Transverse colon (tissue), 4 donors: ENCODE measurements at regions not wholly inside any gene's neighbourhood (a gene's known extent, or its start where the extent isn't known, plus 50 kb on each side); places are given as distances from the start of the nearest gene placed in this dataset.

ENCODE experiments used
- DNase-seq: peaks from one replicate; pipeline ENCODE4 v3.0.0-alpha.2; 2019
- H3K27ac ChIP-seq, 4 donors: fragments of 200-600 bp; sonication (generic); 2 replicates each; pipeline ENCODE4 v1.5.1; 2016 to 2018; ENCODE audit warnings: inconsistent platforms in 4 of 4
- H3K27me3 ChIP-seq: fragments of 200-600 bp; sonication (generic); 2 replicates; pipeline ENCODE4 v1.5.1; 2017; ENCODE audit warnings: inconsistent platforms
- H3K36me3 ChIP-seq, 4 donors: fragments of 200-600 bp; sonication (generic); 2 replicates each; pipeline ENCODE4 v1.5.1; 2017 to 2019; ENCODE audit warnings: inconsistent platforms in 4 of 4
- H3K4me1 ChIP-seq, 4 donors: fragments of 200-600 bp; sonication (generic); 2 replicates each; pipeline ENCODE4 v1.5.1; 2017 to 2020; ENCODE audit warnings: inconsistent platforms in 4 of 4
- H3K4me3 ChIP-seq, 4 donors: fragments of 200-600 bp; sonication (generic); 1 replicate in 1 of 4; 2 replicates in 3 of 4; pipeline versions ENCODE4 v1.5.1 to v1.6.1; 2017 to 2019; ENCODE audit warnings: inconsistent platforms in 4 of 4
- H3K9me3 ChIP-seq, 2 donors: fragments of 200-600 bp; sonication (generic); 2 replicates each; pipeline ENCODE4 v1.5.1; 2017 to 2019; ENCODE audit warnings: inconsistent platforms in 2 of 2
- EP300 ChIP-seq: sonication (generic); formaldehyde crosslinking; IDR thresholded peaks from one replicate; pipeline ENCODE4 v1.6.1; 2017; ENCODE audit warnings: antibody characterized with exemption, low read depth
- POLR2A ChIP-seq: fragments of 450-650 bp; IDR thresholded peaks from one replicate; pipeline ENCODE4 v1.6.1; 2016; ENCODE audit warnings: antibody characterized with exemption, mild to moderate bottlenecking, moderate library complexity
- POLR2AphosphoS5 ChIP-seq, 3 donors: sonication (generic); formaldehyde crosslinking; IDR thresholded peaks; one replicate each; pipeline ENCODE4 v1.6.1; 2016; ENCODE audit warnings: antibody characterized with exemption in 3 of 3
- WGBS, 2 donors: methylation state at CpG; one replicate each; pipeline ENCODE4 v1.1.5; 2018; ENCODE audit warnings: low coverage in 1 of 2; 5-methylcytosine and 5-hydroxymethylcytosine counted together
- in situ Hi-C, 4 donors: fragments of 200-750 bp; cut with MboI; loops; one replicate each; pipeline versions ENCODE4 v1.15.0 to v1.15.1; 2017; ENCODE audit warnings: low sequenced_read_pairs in 3 of 4, low pct_ligation_motif_present in 1 of 4, low pct_unique_long_range_greater_than_20kb in 1 of 4
- intact Hi-C: fragments of 100-400 bp; cut with DNase I; formaldehyde crosslinking; loops from one replicate; pipeline ENCODE4 v1.15.1; 2023; ENCODE audit warnings: low total_unique reads
- TF ChIP-seq, protein P1 (sequence below), 5 experiments: fragments of 200-600 bp in 3 of 5; fragments of 450-650 bp in 2 of 5; sonication (generic) in 3 of 5; IDR thresholded peaks; 1 replicate in 2 of 5; 2 replicates in 3 of 5; pipeline ENCODE4 v1.5.1; 2016 to 2017; ENCODE audit warnings: antibody characterized with exemption in 5 of 5, inconsistent platforms in 3 of 5, mild to moderate bottlenecking in 2 of 5, moderate library complexity in 1 of 5

DNA sequence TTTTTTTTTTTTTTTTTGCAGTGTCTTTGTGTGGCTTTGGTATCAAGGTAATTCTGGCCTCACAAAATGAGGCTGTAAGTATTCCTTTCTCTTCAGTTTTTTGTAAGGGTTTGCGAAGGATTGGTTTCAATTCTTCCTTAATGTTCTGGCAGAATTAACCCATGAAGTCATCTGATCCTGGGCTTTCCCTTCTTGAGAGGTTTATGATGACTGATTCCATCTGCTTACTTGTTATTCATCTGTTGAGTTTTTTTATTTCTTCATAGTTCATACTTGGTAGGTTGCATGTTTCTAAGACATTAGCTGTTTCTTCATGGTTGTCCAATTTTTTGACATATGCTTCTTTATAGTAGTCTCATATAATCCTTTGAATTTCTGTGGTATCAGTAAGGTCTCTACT is 181.4 kb upstream of the PDE5A start:
- no peak for DNase-seq
- H3K4me3 ChIP-seq: no peak overlapping the region
- WGBS, 2 donors: 50 to 73% methylated on average over 1 of the region's 1 CpG
- in situ Hi-C loops: no loop called here
- no peaks in the 10 kb centered on the region for H3K4me1 ChIP-seq
- H3K9me3 ChIP-seq: peaks cover 0 to 18% of the 10 kb centered on the region in 2 donors
- H3K36me3 ChIP-seq: no peaks in the 10 kb centered on the region
- TF ChIP-seq EP300 (no peak), POLR2AphosphoS5 (IDR thresholded peaks at IDR 0.05) (no peak), POLR2A (no peak)
- TF ChIP-seq, protein P1, sequence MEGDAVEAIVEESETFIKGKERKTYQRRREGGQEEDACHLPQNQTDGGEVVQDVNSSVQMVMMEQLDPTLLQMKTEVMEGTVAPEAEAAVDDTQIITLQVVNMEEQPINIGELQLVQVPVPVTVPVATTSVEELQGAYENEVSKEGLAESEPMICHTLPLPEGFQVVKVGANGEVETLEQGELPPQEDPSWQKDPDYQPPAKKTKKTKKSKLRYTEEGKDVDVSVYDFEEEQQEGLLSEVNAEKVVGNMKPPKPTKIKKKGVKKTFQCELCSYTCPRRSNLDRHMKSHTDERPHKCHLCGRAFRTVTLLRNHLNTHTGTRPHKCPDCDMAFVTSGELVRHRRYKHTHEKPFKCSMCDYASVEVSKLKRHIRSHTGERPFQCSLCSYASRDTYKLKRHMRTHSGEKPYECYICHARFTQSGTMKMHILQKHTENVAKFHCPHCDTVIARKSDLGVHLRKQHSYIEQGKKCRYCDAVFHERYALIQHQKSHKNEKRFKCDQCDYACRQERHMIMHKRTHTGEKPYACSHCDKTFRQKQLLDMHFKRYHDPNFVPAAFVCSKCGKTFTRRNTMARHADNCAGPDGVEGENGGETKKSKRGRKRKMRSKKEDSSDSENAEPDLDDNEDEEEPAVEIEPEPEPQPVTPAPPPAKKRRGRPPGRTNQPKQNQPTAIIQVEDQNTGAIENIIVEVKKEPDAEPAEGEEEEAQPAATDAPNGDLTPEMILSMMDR (IDR thresholded peaks at IDR 0.05): no peak
- H3K27me3 ChIP-seq: no peaks in the 10 kb centered on the region
- no peak overlapping the region for H3K27ac ChIP-seq
- intact Hi-C loops: no loop called here

DNA sequence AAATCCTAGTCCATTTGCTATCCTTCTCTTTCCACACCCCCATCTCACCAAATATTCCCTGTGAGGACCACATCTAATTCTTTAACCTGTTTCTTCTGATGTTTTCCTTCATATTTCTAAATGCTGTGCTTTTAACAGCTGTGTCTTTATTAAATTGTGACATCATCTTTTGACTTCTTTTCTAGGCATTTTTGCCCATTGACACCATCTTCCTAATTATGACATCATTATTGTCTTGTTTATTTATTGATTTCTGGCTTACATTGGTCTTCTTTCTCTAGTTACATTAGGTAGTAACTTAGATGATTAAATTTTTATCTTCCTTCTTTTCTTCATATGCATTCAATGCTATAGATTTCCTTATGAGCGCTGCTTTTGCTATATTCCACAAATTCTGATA is 175.8 kb upstream of the PDE5A start:
- in situ Hi-C loops: no loop called here
- Histone ChIP-seq H3K4me1 (no peaks in the 10 kb centered on the region), H3K9me3 (peaks cover 0 to 5% of the 10 kb centered on the region in 2 donors), H3K4me3 (no peak overlapping the region), H3K27ac (no peak overlapping the region), H3K36me3 (no peaks in the 10 kb centered on the region), H3K27me3 (no peaks in the 10 kb centered on the region)
- DNase-seq: no peak
- intact Hi-C loops: no loop called here
- 100% methylated on average over 1 of the region's 1 CpG for WGBS, 2 donors
- TF ChIP-seq POLR2AphosphoS5 (IDR thresholded peaks at IDR 0.05) (no peak), EP300 (no peak), POLR2A (no peak)
- TF ChIP-seq, protein P1 (IDR thresholded peaks at IDR 0.05): no peak

DNA sequence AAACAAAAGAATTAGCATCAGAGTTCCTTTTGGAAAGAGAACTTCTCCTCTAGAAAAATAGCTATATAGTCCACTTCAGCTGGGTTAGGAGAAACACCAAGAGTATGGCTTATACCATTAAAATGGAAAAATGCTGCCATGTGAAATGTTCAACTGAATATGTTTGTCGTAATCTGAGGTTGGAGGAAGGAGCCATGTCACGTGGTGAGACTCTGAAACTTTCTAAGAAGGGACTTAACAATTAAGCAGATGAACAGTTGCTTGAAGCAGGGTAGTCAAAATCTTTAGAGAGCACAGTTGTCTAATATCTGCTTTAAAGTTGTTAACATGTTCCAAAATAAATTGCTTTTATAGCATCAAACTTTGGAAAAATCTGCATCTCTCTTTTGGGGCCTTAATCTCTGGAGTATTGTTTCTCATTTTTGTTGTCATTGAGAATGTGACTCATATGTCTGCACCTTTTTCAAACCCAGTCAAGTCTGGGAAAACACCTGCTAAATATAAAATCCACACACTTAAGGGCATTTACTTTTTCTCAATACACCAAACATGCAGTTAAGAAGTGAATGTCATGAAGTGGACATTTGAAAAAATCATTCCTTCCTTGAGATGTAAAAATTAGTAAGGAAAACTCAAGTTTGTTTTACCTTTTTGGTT is 168.8 kb upstream of the PDE5A start:
- Histone ChIP-seq H3K27me3 (no peaks in the 10 kb centered on the region), H3K4me1 (peaks cover 0 to 12% (median 0%) of the 10 kb centered on the region in 4 donors), H3K9me3 (no peaks in the 10 kb centered on the region), H3K4me3 (no peak overlapping the region), H3K36me3 (no peaks in the 10 kb centered on the region), H3K27ac (no peak overlapping the region)
- 75 to 79% methylated on average over 2 of the region's 2 CpGs for WGBS, 2 donors
- TF ChIP-seq EP300 (no peak), POLR2AphosphoS5 (IDR thresholded peaks at IDR 0.05) (no peak), POLR2A (no peak)
- TF ChIP-seq, protein P1 (IDR thresholded peaks at IDR 0.05): no peak
- DNase-seq: no peak
- intact Hi-C loops (no loop called here), in situ Hi-C loops (loop anchor here in 1 of 4 donors (25.0 kb wide), 1 partner anchor 240 kb away; no protein-coding TSS in a partner anchor)

DNA sequence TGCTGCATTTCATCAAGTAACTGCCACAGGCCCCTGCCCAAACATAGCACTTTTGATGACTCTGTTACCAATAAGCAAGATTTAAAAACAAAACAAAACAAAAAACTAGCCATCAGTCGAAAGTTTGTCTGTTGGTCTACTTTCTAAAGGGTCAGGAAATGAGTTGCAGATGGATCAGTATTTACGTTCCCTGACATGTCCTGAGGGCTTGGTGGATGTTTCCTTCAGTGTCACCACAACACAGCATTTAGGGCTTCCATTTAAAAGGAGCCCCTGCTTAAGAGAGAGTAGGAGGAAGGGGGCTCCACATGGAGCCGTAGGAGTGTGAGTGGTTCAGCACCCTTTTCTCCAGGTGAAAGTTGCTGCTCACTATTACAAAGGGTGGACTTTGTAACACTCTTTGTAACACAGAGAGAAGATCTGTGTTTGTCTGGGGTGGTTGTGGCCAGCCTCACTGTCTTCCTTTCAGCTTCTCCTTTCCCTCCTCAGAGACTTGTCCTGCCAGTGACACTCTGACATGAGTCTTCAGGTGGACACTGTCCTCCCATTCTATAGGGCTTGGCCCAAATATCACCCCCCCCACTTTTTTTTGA is 167.5 kb upstream of the PDE5A start:
- H3K27me3 ChIP-seq: no peaks in the 10 kb centered on the region
- H3K4me1 ChIP-seq: peaks cover 0 to 12% (median 0%) of the 10 kb centered on the region in 4 donors
- intact Hi-C loops: no loop called here
- H3K9me3 ChIP-seq: no peaks in the 10 kb centered on the region
- in situ Hi-C loops: loop anchor here in 1 of 4 donors (25.0 kb wide), 1 partner anchor 241 kb away; no protein-coding TSS in a partner anchor
- TF ChIP-seq POLR2AphosphoS5 (IDR thresholded peaks at IDR 0.05) (no peak), POLR2A (no peak), EP300 (no peak)
- TF ChIP-seq, protein P1 (IDR thresholded peaks at IDR 0.05): no peak
- no peak overlapping the region for H3K27ac ChIP-seq
- DNase-seq: no peak
- WGBS, 2 donors: 63 to 69% methylated on average over 2 to 3 of the region's 3 CpGs
- H3K4me3 ChIP-seq: no peak overlapping the region
- H3K36me3 ChIP-seq: no peaks in the 10 kb centered on the region
